Stimulated activated CD4-positive, alpha-beta T cell treated with anti-CD3 and anti-CD28 coated beads, TNF-alpha, amount 100 ng/mL, for 1 hour (primary cell): ENCODE measurements at regions not wholly inside any gene's neighbourhood (a gene's known extent, or its start where the extent isn't known, plus 50 kb on each side); places are given as distances from the start of the nearest gene placed in this dataset.

Source experiments
- DNase-seq, 3 donors: peaks; one replicate each; pipeline ENCODE4 v3.0.0-alpha.2; 2020; ENCODE audit warnings: low read depth in 3 of 3, low spot score in 1 of 3

- DNase-seq: no peak
These were observed 76.7 kb upstream of the MBNL1 start for GRCh38 chr3:152192050-152192449.

GRCh38 chr3:152192936-152193672 is 75.6 kb upstream of the MBNL1 start:
- DNase-seq: no peak

GRCh38 chr3:152193673-152194267 is 75.0 kb upstream of the MBNL1 start:
- no peak for DNase-seq

- DNase-seq: no peak
These were observed 73.5 kb upstream of the MBNL1 start for GRCh38 chr3:152195206-152195605.

GRCh38 chr3:152196782-152197181 is 71.9 kb upstream of the MBNL1 start:
- DNase-seq: no peak

GRCh38 chr3:152197451-152197850 is 71.3 kb upstream of the MBNL1 start:
- no peak for DNase-seq

- DNase-seq: no peak
These were observed 70.8 kb upstream of the MBNL1 start for GRCh38 chr3:152197937-152198336.

GRCh38 chr3:152198665-152199064 is 70.1 kb upstream of the MBNL1 start:
- DNase-seq: no peak

GRCh38 chr3:152199102-152199840 is 69.5 kb upstream of the MBNL1 start:
- DNase-seq: no peak

- no peak for DNase-seq
These were observed 68.0 kb upstream of the MBNL1 start for GRCh38 chr3:152200476-152201420.

- DNase-seq: no peak
These were observed 65.6 kb upstream of the MBNL1 start for GRCh38 chr3:152202976-152203626.

- DNase-seq: no peak
These were observed 65.1 kb upstream of the MBNL1 start for GRCh38 chr3:152203652-152204051.

GRCh38 chr3:152204218-152204617 is 64.5 kb upstream of the MBNL1 start:
- DNase-seq: no peak

GRCh38 chr3:152205097-152205593 is 63.6 kb upstream of the MBNL1 start:
- no peak for DNase-seq

GRCh38 chr3:152206243-152206760 is 62.4 kb upstream of the MBNL1 start:
- DNase-seq: no peak

GRCh38 chr3:152208439-152208838 is 60.3 kb upstream of the MBNL1 start:
- DNase-seq: no peak

GRCh38 chr3:152209060-152209459 is 59.7 kb upstream of the MBNL1 start:
- no peak for DNase-seq

- no peak for DNase-seq
These were observed 59.0 kb upstream of the MBNL1 start for GRCh38 chr3:152209776-152210175.

GRCh38 chr3:152210697-152211096 is 58.0 kb upstream of the MBNL1 start:
- DNase-seq: no peak

GRCh38 chr3:152211655-152212054 is 57.1 kb upstream of the MBNL1 start:
- no peak for DNase-seq
